ENCODE measurements at regions not wholly inside any gene's neighbourhood (a gene's known extent, or its start where the extent isn't known, plus 50 kb on each side); places are given as distances from the start of the nearest gene placed in this dataset.

DNA sequence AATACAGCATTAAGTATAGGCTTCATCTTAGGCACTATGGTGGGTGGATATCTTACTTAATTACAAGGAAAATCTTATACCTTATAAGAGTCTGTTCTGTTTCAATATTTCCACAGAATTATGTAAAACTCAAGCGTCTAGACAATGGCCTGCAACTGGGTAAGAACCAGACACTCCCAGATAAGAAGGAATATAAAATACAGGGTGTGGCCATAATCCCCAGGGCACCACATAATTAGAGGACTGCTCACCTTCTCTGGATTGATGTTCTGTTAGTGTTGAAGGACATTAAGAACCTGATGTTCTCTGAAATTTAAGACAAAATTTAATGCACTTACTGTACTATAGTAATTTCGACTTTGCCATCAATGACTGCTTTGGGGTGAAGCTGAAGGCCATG lies 198.2 kb upstream of the ARSJ start:
- no peak for DNase-seq

DNA sequence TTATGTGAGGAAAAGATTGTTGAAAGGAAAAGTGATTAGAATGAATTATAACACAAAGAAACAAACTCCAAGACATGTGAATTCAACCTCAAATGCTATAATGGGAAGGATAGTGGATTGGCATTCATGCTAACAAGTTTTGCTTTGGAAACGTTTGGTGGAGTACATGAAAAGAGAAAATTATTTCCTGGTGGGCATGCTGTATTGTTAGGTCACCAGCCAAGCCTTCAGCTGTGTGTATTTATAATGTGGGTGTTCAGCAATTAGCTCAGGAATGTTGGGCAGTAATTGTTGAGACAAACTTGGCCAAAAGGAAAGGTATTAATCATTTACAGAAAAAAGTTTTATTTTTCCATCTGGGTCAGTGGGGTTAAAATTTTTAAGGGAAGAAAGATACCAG lies 198.9 kb upstream of the ARSJ start:
- no peak for DNase-seq

DNA sequence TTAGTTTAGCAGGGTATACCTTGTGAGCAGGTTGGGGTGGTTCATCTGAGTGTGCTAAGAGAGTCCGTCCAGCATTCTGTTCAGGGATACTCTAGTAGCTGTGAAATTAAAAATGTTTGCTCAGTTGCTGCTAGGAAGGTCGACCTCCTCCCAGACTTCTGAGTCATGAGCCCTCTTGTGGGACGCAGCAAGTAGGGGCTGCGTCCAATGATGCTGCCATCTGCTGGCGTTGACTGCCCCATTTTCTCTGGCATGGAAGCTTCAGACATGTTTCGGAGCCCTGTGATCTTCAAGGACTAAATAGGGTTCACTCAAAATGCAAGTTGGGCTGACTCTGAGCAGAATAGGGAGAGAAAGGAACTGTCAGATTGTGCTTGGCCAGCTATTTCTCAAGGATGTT lies 201.0 kb upstream of the ARSJ start:
- DNase-seq, result peak; percentile 22

DNA sequence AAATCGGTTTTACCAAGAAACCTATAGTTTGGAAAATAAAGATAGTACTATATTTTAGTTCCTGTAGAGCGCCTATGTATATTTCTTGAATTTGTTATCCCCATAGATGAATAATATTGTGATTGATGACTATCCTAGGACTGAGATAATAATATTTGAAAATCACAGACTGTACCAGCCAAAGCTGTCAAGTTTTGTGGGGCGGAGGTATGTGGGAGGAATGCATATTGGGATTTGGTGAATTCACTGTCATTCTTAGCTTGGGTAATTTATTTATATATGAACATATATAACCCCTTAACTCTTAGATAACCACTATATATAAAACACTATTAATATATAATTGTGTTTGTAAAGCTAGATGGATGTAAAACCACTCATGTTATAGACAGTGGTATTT lies 205.5 kb upstream of the ARSJ start:
- no peak for DNase-seq

DNA sequence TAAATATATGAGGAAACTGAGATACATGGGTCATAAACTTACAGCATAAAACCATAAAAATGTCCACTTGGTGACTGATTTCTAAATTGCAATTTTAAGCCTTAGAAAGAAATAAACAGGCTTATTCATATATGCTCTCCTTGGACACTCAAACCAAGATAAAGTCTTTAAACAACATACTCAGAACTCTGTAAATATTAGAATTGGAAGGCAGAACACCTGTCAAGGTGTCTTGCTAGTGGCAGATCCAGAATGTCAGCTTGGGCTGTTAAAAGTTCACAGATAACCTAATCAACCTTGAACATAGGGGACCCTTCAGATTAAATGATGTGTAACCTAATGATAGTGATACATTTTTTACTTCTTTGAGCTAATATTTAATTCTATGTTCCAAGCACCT lies 208.1 kb upstream of the ARSJ start:
- no peak for DNase-seq

DNA sequence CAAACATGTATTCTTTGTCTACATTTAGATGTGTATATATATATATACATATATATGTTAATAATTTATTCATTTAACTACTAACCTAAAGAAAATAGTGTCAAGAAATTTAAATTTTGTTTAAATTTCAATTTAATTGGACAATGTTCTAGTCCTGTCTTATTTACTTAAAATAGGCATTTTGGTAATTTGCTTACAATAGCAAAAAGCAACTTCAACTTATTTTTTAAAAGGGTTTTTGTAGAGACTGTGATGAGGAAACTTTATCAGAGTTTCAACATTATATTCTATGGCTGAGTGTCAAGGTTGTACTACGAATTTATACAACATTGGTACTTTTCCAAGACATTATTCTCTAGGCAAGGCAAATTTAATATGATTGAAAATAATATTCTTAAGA lies 212.0 kb upstream of the ARSJ start:
- no peak for DNase-seq

DNA sequence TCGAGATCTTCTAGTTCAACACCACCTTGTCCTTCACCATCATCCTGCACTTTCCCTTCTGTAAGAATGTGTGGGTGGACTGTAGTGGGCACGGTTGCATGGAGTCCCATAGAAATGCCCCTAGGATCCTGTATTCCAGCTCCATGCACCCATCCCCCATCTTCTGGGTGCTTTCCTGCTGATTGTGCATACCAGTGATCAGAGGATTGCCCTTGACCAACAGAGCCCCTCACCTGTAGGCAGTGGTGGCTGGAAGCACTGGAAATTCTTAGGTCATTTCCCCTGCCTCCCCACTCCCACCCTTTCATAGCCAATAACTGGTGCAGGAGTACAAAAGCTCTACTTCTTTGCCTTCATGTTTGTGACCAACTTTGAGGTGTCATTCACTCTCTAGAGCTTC lies 213.4 kb upstream of the ARSJ start:
- no peak for DNase-seq

DNA sequence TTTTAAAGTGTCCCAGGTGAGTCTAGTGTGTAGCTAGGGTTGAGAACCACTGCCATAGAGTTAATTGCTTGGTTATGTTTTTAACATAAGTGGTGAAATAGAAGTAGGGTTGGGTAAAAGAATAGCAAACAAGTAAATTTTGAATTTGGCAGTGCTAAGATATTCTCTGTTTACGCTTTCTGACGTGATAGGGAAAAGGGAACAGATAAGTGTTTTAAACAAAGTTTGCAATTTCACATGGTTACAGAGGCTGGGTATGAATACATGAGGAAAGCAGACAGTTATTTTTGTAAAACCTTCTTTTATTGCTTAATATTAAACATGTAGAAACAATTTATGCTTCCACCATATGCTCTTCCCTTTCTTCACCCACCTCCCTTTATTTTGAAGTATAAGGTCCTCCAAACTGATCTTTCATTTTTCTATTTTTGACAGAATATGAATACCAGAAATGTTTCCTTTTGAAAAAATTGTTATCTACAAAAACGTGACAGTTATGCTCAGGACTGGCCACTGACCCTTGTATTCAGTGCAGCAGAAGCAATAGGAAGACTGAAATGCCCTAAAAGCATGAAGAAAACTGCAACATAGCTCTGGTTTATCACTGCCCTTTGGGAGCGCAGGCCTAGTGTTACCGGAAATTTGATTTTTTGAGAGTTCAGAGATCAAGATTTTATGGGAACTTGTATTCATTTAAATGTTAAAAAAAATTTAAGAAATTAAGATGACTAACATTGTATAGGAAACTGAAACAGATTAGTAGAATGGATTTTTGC lies 214.4 kb upstream of the ARSJ start:
- no peak for DNase-seq

DNA sequence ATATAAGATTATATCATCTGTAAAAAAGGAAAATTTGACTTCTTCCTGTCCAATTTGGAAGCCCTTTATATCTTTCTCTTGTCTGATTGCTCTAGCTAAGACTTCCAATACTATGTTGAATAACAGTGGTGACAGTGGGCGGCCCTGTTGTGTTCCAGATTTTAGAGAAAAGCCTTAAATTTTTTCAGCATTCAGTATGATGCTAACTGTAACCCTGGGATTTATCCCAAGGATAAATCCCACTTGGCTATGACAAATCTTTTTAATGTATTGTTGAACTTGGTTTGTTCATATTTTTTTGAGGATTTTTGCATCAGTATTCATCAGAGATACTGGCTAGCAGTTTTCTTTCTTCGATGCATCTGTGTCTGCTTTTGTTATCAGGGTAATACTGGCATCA lies 217.2 kb upstream of the ARSJ start:
- DNase-seq, result no peak

DNA sequence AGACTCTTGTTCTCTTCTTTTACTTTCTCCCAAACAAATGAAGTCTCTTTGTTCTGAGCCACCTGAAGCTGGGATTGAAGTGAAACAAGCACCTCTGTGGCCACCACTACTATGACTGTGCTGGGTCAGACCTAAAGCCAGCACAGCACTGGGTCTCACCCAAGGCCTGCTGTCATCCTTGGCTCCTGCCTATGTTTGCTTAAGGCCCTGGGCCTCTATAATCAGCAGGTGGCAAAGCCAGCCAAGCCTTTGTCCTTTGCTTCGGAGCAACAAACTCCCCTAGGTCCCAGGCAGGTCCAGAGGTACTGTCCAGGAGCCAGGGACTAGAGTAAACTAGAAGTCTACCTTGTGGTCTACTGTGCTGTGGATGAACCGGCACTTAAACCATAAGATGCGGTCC lies 220.6 kb upstream of the ARSJ start:
- DNase-seq, result no peak

DNA sequence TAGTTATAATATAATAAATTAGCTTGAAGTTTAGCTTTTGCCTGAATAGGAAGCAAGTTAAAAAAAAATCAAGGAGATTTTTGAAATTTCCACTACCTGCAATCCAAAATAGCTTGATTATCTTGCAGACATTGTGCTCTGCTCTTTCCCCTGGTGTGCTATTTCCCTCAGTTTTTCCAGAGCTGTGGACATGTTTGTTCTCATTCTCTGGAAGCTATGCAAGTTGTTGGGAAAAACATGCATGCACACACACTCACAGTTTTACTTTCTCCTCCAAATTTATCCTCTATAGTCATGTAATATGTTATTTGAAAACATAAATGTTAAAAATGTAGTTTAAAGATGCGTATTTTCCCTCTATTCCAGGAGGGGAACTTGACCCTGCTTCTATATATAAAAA lies 225.8 kb upstream of the ARSJ start:
- DNase-seq, result no peak

DNA sequence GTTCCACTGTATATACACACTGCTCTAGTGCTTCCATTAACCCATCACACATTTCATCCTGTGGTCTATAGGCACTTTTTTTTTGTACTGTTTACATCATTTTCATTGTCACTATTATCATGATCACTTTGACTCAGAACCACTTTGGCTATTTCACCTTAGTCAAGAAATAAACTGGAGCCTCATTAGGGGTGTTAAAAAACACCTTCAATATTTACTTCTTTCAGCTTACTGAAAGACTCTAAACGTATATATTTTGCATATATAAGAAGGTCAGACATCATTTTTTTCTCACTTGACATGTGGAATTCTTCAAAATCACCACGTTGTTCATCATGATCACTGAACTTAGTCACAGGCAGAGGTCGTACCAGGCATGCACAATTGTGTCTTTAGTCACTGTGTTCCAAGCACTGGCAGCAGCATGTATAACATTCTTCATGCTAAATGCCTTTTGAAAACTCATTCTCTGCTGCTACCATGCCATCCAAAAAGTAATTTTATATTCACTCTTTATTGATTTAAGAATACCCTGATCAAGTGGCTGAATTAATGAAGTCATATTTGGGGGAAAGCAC lies 229.2 kb upstream of the ARSJ start:
- no peak for DNase-seq

DNA sequence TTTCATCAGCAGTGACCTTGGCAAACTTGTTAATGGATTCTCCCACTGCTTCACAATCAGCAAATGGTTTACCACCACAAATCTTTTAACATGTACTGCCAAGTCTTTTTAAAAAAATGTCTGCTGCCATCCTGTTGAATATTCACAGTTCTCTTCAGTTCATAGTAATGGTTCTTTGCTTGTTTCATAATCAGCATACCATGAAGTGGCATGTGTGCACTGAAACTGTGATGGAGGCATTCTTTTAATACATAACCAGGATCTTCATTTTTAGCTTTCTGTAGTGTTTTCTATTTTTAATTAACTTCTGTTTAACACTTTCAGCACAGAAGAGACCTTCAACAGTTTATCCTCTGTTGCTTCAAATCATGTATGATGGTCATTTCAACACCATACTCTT lies 230.1 kb upstream of the ARSJ start:
- DNase-seq, result no peak

DNA sequence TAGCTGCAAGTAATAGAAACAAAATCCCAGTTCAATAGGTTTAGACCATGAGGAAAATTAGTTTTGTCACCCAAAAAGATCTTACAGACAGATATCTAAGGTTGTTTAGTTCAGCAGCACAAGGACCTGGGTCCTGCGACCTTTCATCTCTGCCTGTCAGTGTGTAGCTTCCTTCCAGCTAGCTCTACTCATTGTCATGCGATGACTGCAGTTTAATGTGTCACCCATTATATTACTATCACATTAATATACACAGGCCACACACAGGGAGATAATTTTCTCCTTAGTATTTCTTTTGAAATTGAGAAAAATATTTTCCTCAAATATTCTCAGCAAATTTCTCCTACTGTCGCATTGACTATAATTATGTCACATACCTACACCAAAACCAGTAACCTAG lies 232.1 kb upstream of the ARSJ start:
- no peak for DNase-seq

DNA sequence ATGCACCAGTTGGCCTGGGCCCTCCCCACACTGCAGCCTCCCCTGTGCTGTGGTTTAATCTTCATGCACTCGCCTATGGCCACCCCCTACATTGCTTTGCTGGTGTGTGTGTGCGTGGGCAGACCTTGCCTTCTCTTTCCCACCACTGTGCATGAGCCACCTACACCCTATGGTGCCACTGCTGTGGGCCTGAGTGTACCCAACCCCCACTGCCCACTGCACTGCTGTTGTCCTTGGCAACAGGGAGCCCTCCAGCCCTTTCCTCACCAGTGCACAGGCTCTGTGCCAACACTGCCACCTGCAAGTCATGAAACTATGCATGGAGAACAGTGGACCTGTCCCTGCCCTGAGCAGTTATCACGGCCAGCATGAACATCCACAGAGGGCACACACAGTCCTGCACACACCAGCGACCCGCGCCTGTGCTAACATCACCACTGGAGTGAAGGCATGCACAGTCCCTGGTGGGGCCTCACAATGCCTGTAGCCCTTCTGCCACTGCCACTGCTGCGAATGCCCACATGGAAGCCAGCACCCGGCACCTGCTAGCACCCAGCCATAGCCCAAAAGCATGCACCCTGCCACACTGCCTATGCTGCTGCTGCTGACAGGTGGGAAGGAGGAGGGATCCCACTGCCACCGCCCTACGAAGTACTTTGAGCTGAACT lies 237.8 kb upstream of the ARSJ start:
- no peak for DNase-seq

DNA sequence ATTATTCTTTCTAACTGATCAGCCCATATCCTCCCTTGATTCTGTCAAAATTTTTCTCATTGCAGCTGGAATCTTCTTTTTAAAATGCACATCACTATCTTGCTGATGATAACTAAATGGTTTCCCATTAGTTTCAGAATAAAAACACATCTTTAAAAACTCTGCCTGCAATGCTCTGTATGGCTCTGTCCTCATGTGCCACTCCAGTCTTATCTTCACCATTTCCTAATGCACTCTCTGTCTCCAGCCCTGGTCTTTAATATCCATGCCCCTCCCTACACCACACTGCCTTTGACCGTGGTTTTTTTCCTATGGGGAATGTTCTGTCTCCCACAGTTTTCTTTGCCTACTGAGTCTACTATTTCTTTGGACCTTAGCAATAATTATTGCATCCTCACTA lies 244.1 kb upstream of the ARSJ start:
- no peak for DNase-seq

DNA sequence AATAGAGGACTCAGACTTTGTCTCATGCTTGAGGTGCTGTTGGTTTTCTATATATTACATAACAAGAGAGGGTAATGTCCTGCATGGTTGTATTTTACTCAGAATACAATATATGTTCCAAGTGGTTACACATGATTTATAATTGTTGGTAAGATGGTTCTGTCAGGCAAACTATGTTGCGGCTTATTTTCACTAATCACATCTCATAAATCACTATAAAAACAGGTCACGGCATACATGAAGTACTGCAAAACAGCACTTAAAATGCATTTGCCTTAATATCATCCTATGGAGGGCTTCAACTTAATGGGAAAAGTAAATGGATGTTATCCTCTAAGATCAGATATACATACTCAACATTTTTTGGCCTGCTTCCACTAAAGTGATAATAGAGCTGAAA lies 246.0 kb upstream of the ARSJ start:
- no peak for DNase-seq

DNA sequence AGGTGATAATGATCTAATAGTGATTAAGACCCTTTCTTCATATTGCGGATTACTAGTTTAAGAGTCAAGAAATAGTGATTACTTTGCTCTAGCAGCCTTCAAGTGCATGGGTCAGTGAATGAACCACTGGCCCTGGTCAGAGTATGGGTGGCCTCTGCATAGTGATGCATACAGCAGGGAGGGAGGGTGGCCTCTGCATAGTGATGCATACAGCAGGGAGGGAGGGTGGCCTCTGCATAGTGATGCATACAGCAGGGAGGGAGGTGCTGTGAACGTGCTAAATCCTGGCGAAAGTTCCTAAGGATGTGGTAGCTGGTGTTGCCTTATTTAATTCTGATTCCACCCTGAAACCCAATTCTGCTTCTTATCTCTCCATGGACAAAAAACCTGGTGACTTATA lies 246.7 kb upstream of the ARSJ start:
- no peak for DNase-seq

DNA sequence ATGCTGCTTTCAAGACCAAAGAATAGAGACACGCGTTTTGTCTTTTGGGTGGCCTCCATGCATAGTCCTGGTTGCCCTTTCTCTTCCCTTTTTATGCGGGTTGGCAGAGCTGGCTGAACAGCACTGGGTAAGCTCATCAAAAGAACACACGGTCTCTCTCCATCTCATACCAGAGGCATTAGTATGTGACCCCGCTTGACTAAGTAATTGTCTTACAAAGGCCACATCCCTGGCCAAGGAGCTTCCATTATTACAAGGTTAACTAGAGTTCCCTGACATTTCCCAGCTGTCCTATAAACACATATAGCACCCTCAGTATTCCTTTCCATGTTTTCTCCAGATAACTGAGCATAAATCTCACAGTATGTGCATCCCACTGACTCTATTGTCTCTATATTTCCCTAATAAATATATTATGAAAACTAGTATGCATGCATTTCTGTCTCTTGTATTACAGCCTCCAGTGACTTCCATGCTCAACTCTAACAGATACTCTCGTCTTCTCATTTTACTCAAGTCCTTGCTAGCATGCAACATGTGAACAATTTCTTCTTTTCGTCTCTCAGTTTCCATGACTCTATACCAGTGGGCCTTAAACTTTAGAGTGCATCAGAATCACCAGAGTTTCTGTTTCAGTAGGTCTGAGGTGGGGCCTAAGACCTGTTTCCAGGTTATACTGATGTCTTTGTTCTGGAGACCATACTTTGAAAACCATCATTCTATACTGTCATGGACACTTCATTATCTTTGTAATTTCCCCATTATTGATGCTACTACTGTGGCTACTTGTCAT lies 247.7 kb upstream of the ARSJ start:
- no peak for DNase-seq

DNA sequence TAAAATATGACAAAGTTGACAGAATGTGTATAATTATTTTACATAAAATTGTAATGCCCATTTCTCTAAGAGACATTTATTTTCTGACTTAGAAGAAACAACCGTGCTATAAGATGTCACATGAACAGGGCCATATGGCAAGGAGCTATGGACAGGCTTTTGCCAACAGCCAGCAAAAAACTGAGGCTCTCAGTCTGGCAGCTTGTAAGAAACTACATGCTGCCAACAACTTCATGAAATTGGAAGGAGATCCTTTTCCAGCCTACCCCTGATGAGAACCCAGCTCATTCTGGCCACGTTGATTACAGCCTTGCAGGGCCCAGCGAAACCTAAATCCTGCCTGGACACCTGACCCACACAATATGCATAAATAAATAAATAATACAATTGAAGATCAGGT lies 250.3 kb upstream of the ARSJ start:
- no peak for DNase-seq

DNA sequence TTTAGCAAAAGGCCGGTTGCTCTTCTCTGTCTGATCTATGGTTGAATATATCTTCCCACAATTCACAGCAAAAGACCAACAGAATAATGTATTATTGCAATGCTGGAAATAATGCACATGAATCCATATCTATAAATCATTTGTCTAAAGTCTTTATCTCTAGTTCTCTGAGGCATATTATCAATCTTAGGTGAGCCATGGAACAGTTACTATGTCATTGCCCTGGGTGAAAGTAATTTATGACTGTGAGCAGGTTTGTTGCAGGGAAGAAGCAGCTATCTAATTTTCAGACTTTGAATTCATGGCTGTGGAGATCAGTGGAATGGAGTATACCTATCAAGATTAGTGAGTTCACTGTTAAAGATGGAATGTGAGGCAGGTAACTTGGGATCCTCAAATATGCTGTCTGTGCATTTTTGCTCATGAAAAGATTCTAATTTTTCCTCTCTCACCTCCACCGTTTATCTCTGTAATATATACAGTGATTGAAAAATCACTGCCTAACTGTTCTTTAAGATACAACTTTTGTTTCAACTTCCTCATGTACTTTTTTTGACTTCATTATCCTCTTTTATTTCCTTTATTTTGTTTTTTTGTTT lies 256.8 kb upstream of the ARSJ start:
- DNase-seq, result no peak

DNA sequence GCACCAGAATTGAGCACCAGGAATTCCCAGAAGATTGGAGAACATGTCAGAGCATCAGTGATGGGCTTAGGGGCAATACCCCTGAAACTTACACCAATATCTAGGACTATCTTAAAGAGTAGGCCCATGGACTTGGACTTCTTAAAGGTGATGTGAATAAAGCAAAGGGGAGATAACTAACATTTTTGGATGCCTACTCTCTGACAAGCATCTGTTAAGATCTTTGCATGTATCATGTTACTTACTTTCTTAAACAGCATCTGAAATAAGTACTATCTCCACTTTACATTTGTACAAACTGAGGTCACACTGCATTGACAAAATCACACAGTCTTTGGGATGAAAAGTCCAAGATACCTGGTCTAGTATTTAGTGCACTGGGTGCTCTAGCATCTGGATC lies 258.6 kb upstream of the ARSJ start:
- no peak for DNase-seq

DNA sequence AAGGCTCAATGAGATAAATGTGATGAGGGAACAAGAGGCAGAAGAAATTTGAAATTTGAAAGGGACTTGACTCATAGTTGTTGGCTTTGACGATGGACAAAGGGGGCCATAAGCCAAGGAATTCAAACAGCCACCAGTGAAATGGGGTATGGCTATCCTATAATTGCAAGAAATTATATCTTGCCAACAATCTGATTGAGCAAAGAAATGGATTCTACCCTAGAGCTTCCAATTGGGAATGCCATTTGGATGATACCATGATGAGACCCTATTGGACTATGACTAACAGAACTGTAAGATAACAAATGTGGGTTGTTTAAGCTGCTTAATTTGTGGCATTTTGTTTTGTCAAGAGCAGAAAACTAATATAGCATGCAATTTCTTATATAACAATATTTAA lies 270.1 kb upstream of the ARSJ start:
- DNase-seq, result no peak

Data from left kidney (tissue), 1 donor.